GM12873 (cell line): ENCODE measurements at regions not wholly inside any gene's neighbourhood (a gene's known extent, or its start where the extent isn't known, plus 50 kb on each side); places are given as distances from the start of the nearest gene placed in this dataset.

Experiments used
- TF ChIP-seq, protein P1 (sequence below): IDR thresholded peaks from 2 replicates; pipeline ENCODE4 v1.5.1; 2012; ENCODE audit warnings: low read depth, mild to moderate bottlenecking, moderate library complexity, low read length, control low read depth; ENCODE audit not compliant: insufficient read depth; ENCODE audit errors: missing control alignments

DNA sequence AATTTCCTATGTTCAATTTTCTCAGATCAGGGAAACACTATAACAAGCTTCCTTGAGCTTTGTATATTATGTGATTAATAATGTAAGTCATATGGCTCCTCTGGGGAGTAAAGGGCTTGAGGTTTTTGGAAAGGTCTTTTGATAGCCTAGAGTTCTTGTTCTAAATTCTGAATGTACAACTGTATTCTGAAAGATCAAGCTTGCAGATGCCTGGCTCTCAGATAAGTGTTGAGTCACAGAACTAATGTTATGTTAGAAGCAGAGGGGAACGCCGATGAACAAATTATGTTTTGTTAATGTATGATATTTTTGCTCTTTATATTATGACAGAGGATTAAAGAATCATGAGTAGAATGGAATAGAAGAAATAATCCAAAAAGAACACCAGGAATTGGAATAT, 170.1 kb downstream of the RPRM start:
- TF ChIP-seq, protein P1, sequence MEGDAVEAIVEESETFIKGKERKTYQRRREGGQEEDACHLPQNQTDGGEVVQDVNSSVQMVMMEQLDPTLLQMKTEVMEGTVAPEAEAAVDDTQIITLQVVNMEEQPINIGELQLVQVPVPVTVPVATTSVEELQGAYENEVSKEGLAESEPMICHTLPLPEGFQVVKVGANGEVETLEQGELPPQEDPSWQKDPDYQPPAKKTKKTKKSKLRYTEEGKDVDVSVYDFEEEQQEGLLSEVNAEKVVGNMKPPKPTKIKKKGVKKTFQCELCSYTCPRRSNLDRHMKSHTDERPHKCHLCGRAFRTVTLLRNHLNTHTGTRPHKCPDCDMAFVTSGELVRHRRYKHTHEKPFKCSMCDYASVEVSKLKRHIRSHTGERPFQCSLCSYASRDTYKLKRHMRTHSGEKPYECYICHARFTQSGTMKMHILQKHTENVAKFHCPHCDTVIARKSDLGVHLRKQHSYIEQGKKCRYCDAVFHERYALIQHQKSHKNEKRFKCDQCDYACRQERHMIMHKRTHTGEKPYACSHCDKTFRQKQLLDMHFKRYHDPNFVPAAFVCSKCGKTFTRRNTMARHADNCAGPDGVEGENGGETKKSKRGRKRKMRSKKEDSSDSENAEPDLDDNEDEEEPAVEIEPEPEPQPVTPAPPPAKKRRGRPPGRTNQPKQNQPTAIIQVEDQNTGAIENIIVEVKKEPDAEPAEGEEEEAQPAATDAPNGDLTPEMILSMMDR = no peak

GRCh38 chr2:153307223-153307622, 171.3 kb downstream of the RPRM start:
- TF ChIP-seq, protein P1 = no peak

DNA sequence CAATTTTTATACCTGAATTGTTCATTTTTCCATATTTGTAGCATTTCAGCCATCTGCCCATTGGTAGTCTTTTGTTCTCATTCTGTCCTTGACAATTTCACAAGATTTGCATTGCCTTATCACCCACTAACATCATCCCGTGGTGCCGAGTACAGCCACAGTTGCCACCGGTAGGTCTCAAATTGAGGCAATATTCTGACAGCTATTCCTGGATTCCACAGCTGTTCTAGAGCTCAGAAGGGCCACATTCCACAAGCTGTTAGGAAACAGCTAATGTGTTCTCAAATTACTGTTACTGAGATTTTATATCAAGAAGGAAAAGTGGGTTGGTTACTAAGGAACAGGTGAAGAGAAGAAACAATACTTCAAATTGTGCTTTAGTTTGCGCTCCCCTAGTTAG, 178.8 kb downstream of the RPRM start:
- TF ChIP-seq, protein P1 = no peak

DNA sequence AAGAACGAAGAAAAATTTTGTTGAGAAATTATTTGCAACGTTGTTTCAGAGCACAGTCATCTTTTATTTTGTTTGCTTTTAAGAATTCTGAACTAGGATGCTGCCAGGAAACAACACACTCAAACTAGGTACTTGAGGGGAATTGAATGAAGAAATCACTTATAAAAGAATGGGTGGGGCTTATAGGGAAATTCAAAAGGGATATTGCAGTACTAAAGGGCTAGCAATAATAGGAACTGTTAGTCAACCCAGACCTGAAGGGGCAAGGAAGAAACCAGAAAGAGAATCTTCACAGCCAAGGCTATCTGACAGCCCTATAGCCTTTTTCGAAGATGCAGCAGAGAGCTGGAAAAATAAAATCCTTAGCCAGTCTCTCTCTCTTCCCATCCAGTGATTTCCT, 179.3 kb downstream of the RPRM start:
- TF ChIP-seq, protein P1 = no peak

DNA sequence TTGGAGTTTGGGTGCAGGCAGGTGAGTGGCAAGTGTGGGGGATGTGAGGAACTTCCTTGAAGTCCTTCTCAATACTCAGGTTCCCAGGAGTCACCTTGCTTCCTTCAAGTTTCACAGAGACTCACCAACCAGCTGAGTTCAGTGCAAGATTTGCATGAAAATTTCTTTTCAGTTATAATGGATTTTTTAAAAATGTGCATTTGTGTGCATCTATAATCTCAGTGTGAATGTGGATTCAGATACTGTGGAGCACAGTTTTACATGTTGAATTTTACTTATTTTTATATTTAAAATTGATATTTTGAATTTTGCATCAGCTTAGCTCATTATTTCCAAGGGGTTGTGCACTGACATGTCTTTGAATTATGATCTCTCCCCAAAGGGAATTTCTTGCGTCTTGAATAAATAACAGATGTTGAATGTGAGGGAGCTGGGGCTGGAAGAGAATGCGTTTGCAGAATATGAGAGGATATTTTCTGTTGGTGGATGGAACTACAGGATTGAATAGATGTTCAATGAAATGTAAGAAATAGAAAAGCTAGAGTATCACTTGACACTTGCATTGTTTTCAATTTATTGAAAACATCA, 184.3 kb downstream of the RPRM start:
- TF ChIP-seq, protein P1 = no peak

DNA sequence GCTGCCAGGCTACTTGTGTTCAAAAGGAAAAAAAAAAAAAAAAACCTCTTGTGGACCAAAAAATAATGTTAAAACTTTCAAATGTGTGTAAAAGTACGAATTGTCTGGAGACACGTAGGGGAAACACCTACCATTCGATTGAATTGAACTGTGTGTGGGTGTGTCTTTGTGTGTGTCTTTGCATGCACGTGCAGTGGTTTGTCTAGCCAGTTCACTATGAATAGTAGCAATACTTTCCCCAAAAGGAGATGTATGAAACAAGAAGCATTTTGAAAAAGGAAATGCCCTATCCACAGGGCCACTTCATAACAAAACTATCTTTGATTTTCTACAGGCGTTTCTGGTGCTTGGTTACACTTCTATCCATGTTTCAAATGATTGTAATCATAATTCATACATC, 186.8 kb downstream of the RPRM start:
- TF ChIP-seq, protein P1 = no peak

DNA sequence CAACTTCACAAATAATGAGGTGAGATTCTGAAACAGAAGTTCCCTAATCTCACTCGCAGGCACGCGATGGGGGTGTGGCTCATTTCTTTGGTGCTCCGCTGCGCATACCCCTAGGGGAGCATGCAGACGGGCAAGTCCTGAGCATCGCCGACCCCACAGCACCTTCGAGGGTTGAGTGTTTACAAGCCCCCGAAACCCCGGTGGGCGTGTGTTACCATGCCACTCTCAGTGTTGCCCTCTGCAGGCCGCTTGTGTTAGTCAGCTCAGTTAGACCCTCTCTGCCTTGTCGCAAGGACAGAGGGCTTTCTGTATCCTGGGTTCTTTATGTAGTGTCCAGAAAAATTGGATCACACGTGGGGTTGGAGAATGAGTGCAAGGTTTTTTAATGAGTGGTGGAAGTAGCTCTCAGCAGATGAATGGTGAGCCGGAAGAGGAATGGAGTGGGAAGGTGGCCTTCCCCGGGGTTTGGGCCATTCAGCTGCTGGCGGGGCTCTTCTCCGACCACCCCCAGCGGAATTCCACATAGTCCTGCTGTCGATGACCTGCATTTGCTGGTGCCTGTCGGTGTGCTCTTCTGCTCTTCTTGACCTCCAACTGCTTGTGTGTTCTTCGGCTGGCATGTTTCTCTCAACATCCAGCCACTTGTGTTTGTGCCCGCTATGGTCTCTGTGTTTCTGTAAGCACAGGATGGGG, 191.3 kb downstream of the RPRM start:
- TF ChIP-seq, protein P1 = peak; percentile 58
